Nephron progenitor cell (in vitro differentiated cells): ENCODE measurements at regions not wholly inside any gene's neighbourhood (a gene's known extent, or its start where the extent isn't known, plus 50 kb on each side); places are given as distances from the start of the nearest gene placed in this dataset.

Source experiments
- DNase-seq: peaks from one replicate; pipeline ENCODE4 v3.0.0; 2021
- H3K27ac Mint-ChIP-seq: 2 replicates; pipeline ENCODE4 v1.8.0; 2021; ENCODE audit warnings: mild to moderate bottlenecking, moderate library complexity, mixed read lengths
- H3K27me3 Mint-ChIP-seq: 2 replicates; pipeline ENCODE4 v1.8.0; 2021; ENCODE audit warnings: mild to moderate bottlenecking, low read depth, mixed read lengths; ENCODE audit not compliant: poor library complexity
- H3K36me3 Mint-ChIP-seq: 2 replicates; pipeline ENCODE4 v1.8.0; 2021; ENCODE audit warnings: low read depth, mixed read lengths
- H3K4me1 Mint-ChIP-seq: 2 replicates; pipeline ENCODE4 v1.8.0; 2021; ENCODE audit warnings: mixed read lengths
- H3K4me3 Mint-ChIP-seq: 2 replicates; pipeline ENCODE4 v1.8.0; 2021; ENCODE audit warnings: mild to moderate bottlenecking, moderate library complexity, mixed read lengths
- H3K9me3 Mint-ChIP-seq: 2 replicates; pipeline ENCODE4 v1.8.0; 2021; ENCODE audit warnings: mild to moderate bottlenecking, moderate library complexity, mixed read lengths
- CTCF ChIP-seq: fragments of 200-600 bp; sonication (generic); IDR thresholded peaks from 2 replicates; pipeline ENCODE4 v1.5.0; 2021; ENCODE audit warnings: antibody characterized with exemption

- Mint-ChIP-seq H3K27ac (no peak overlapping the region), H3K4me1 (no peaks in the 10 kb centered on the region), H3K4me3 (no peak overlapping the region), H3K27me3 (peaks cover 8% of the 10 kb centered on the region), H3K9me3 (no peaks in the 10 kb centered on the region), H3K36me3 (no peaks in the 10 kb centered on the region)
- no peak for DNase-seq
- no peak for TF ChIP-seq CTCF
Measured at GRCh38 chr6:9057937-9058336, 622.6 kb upstream of the SLC35B3 start.

GRCh38 chr6:9056556-9056955 lies 621.2 kb upstream of the SLC35B3 start:
- no peaks in the 10 kb centered on the region for H3K4me1 Mint-ChIP-seq
- no peaks in the 10 kb centered on the region for H3K9me3 Mint-ChIP-seq
- no peaks in the 10 kb centered on the region for H3K36me3 Mint-ChIP-seq
- no peak overlapping the region for H3K27ac Mint-ChIP-seq
- TF ChIP-seq CTCF = no peak
- H3K4me3 Mint-ChIP-seq = no peak overlapping the region
- peaks cover 4% of the 10 kb centered on the region for H3K27me3 Mint-ChIP-seq
- DNase-seq = no peak

GRCh38 chr6:9044426-9044825 lies 609.1 kb upstream of the SLC35B3 start:
- no peak overlapping the region for H3K27ac Mint-ChIP-seq
- peaks cover 16% of the 10 kb centered on the region for H3K9me3 Mint-ChIP-seq
- H3K36me3 Mint-ChIP-seq = no peaks in the 10 kb centered on the region
- no peak overlapping the region for H3K4me3 Mint-ChIP-seq
- TF ChIP-seq CTCF = no peak
- H3K27me3 Mint-ChIP-seq = peaks cover 4% of the 10 kb centered on the region
- H3K4me1 Mint-ChIP-seq = no peaks in the 10 kb centered on the region
- no peak for DNase-seq

GRCh38 chr6:9040718-9041117 lies 605.4 kb upstream of the SLC35B3 start:
- H3K9me3 Mint-ChIP-seq = peaks cover 21% of the 10 kb centered on the region
- no peak overlapping the region for H3K27ac Mint-ChIP-seq
- H3K27me3 Mint-ChIP-seq = no peaks in the 10 kb centered on the region
- no peak for DNase-seq
- H3K4me1 Mint-ChIP-seq = no peaks in the 10 kb centered on the region
- TF ChIP-seq CTCF = no peak
- no peaks in the 10 kb centered on the region for H3K36me3 Mint-ChIP-seq
- no peak overlapping the region for H3K4me3 Mint-ChIP-seq

- no peaks in the 10 kb centered on the region for H3K27me3 Mint-ChIP-seq
- no peak for TF ChIP-seq CTCF
- no peaks in the 10 kb centered on the region for H3K4me1 Mint-ChIP-seq
- H3K36me3 Mint-ChIP-seq = no peaks in the 10 kb centered on the region
- H3K9me3 Mint-ChIP-seq = peaks cover 21% of the 10 kb centered on the region
- no peak overlapping the region for H3K27ac Mint-ChIP-seq
- H3K4me3 Mint-ChIP-seq = no peak overlapping the region
- DNase-seq = no peak
Measured at GRCh38 chr6:9039258-9039657, 603.9 kb upstream of the SLC35B3 start.

GRCh38 chr6:9028086-9028485 lies 592.7 kb upstream of the SLC35B3 start:
- no peak for TF ChIP-seq CTCF
- H3K27ac Mint-ChIP-seq = no peak overlapping the region
- DNase-seq = no peak
- H3K36me3 Mint-ChIP-seq = no peaks in the 10 kb centered on the region
- H3K9me3 Mint-ChIP-seq = peaks cover 22% of the 10 kb centered on the region
- H3K27me3 Mint-ChIP-seq = peaks cover 3% of the 10 kb centered on the region
- H3K4me1 Mint-ChIP-seq = no peaks in the 10 kb centered on the region
- no peak overlapping the region for H3K4me3 Mint-ChIP-seq
